NCI-H2107 (cell line): ENCODE measurements at regions not wholly inside any gene's neighbourhood (a gene's known extent, or its start where the extent isn't known, plus 50 kb on each side); places are given as distances from the start of the nearest gene placed in this dataset.
A peak's percentile ranks its signal among the peaks of the same experiment; 100 is the strongest.

Source experiments
- DNase-seq: peaks from one replicate; lab custom pipeline; 2025; lab: John Stamatoyannopoulos, UW

DNA sequence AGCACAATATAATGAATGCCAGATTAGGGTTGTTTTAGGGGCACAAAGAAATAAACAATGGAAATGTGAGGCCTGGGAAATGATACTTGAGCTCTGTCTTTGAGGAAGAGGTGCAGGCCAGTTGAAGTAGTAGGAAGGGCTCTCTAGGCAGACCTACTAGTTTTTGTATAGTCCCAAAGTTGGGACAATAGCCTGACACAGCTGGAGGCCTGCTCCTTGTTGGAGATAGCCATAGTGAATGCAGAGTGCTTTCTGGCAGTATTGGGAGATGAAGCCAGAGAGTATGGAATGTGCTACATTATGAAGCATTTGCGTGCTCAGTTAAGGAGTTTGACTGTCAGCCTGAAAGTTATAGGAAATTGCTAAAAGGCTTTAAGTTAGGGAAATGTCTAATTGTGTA is 251.2 kb upstream of the ZPLD1 start:
- DNase-seq: no peak

DNA sequence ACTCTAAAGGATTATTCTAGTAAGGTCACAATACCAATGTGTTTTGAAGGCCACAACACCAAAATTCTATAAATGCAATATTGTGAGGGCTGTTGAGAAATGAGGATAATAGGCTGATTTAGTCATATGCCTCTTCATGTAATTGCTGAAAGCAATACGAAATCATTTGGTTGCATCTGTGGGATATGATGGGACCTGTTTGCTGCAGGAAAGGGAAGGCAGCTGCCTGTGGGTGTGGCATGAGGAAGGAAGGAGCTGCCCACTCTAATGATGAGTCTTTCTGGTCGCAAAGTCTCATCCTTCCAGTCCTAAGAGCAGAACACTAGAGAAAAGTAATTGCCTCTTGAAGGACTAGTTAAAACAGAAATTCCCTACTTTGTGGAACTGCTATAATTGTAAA is 245.3 kb upstream of the ZPLD1 start:
- no peak for DNase-seq

DNA sequence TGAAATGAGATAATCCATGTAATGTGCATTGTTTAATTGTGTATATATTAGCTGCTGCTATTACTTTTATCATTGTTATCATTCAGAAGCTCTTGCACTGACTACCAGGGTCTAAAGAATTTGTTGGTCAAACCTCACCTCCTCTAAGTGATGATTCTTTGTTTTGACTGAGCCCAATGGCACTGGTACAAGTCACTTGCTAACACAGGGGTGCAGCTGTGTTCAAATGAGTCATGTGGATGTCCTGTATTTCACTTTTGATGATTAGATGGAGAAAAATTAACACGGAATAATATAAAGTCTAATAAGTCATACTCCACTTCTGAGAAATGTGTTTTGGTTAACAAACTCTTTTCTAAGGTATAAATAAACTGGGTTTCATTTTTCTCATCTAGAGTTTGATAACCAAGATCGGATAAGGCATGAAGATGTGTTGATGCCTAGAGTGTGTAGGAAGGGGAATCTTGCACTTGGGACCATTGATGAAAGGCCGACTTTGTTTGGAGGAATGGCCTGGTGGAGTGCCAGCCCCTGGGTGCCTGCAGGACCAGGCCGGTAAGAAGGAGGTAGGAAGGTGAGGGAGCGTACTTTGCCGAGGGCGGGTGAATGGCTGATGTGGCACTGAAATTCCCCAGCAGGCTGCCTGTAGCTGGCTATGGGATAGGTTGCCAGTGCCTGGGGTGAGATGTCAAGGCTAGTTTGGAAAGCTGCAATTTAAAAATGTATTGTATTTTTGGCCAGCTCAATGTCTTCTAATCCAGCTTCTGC is 244.7 kb upstream of the ZPLD1 start:
- no peak for DNase-seq

DNA sequence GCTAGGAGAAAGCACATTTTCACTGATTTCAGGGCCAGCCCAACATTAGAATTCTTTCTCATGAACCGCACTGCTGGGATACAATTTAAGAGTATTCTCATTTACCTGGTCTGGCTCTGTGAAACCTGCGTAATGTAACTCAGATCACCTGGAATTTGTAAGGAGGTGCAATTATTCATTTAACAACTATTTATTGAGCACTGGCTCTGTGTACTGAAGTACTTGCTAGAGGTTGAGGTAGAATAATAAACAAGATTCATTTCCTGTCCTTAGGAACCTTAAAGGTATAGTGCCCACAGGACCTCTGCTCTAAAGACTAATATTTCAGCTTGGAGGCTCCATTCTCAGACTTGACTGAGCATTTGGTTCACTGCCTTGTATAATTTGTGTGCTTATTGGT is 242.2 kb upstream of the ZPLD1 start:
- DNase-seq: no peak

DNA sequence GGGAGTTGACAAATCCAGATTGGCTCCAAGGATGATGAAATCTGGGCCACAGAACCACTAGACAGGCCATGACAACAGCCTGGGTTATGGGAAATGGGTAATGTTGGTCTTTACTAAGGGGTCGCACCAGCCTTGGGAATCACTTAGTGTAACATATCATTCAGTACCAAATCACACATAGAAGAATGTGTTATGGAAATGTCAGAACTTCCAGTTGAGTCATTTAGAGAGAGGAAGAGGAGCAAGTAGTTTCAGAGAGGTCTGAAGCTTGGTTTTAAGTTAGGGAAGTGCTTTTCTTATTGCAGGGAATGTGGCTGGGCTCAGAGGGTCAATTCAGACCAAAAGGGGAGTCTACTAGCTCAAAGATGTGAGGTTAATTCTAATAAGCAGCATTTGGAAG is 241.6 kb upstream of the ZPLD1 start:
- DNase-seq: no peak

DNA sequence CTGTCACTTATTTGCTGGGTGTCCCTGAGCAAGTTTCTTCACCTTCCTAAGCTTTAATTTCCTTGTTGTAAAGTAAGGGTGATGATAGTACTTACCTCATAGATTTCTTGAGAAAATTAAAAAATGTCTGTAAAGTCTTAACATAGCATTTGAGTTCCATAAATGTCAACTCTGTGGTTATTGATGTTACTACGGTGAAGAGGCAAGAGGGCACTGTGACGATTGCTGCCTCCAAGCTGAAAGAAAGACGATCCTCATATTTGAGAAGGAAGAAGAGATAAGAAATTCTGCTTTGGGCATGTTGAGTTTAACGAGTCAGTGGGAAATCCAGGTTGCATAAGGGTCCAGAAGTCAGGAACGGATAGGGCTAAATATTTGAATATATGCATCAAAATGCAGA is 240.8 kb upstream of the ZPLD1 start:
- DNase-seq: no peak

DNA sequence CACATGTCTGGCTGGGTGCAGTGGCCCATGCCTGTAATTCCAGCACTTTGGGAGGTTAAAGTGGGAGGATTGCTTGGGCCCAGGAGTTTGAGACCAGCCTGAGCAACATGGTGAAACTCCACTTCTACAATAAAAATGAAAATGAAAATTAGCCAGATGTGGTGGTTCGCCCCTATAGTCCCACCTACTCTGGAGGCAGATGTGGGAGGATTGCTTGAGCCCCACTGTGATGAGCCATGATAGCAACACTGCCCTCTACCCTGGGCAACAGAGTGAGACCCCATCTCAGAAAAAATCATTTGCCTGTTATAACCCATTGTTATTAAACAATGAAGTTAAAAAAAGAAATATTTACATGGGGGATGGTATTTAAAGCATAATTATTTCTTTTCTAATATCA is 240.1 kb upstream of the ZPLD1 start:
- no peak for DNase-seq

DNA sequence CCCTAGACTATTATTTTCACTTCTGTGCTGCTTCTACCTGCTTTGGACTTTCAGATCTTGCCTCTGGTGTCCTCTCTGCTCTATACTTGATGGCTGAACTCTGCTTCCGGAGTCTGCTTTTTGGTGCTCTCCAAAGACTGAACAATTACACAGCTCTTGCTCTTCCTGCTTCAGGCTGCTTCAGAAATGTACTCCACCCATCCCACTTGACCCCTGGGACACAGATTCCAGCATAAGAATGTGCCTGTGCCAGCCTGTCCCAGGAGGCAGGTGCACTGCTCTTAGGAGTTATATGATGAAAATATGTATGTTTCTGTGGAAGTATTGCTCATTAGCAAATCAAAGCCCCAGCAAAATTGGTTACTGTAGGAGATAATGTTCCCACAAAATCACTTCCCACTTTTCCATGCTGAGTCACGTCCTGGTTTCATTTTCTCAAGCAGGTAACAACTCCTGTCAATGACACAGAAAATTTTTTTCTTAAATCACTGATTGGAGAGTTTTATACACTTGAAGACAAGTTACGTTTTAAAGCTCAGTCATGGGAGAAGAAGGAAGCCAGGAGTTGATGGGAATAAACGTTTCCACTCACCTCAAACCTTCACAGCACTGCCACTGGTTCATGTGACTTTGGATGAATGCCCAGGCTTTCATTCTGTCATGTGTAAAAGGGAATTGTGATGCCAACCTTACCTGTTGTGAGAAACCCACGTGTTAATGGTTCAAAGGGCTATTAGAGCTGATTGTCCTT is 239.4 kb upstream of the ZPLD1 start:
- DNase-seq: no peak

DNA sequence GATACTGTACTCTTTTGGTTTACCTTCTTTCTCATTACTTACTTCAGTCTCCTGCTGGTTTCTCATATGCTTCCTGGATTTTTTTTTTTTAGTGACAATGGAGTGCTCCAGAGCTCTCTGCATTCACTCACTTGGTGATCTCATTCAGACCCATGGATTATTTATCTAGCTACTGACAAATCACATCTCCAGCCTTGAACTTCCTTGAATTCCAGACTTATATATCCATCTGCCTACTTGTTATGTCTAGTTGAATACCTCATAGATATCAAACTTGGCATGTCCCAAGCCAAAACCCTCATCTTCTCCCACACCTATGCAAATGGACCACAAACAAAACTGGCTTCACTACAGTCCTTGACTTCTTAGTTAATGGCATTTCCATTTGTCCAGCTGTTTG is 234.7 kb upstream of the ZPLD1 start:
- no peak for DNase-seq

DNA sequence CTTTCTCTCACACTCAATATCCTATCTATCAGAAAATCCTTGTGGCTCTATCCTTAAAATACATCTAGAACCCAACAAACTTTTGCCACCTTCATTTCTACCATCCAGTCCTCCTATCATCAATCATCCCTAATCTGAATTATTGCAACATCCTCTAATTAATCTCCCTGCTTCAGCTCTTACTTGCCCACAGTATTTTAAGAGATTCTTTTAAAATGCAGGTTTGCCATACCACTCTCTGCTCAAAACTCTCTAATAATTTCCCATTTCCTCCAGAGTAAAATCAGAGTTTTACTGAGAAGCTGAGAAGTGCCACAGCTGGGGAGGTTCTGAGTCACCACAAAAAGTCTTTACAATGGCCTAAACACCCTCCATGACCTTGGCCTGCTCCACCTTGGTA is 234.3 kb upstream of the ZPLD1 start:
- no peak for DNase-seq

DNA sequence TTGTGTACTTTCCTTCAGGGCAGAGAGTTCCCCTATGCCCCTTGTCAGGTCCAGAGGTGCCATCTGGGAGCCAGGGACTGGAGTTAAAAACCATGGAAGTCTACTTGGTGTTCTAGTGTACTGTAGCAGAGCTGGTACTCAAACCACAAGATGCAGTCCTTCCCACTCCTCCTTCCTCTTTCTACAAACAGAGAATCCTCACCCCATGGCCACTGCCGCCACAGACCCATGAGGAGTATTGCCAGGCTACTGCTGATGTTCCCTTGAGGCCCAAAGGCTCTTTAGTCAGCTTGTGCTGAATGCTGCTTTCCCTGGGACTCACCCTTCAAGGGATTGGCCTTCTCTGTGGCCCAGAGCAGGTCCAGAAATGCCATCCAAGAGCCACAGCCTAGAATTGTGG is 229.2 kb upstream of the ZPLD1 start:
- DNase-seq: no peak

DNA sequence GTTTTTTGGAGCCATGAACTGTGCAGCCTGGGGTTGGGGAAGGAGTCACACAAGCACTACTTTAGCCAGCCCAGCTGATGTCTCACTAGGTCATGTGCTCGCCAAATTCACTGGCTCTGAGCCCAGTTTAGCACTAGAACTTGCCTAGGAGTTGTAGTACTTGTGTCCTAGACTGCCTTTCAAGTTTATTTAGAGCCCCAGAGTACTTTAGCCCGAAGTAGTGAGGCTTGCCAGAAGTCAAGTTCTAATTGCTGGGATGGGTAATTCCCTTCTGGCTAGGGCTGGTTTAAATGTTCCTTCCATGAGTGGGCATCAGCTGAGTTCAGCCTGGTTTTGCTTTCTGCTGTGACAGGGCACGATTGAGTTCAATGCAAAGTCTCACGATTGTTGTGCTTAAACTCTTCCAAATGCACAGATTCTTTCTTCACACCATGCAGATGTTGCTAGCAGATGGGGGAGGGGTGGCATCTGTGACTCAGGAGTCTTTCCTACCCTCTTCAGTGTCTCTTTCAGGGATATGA is 228.2 kb upstream of the ZPLD1 start:
- DNase-seq: no peak

DNA sequence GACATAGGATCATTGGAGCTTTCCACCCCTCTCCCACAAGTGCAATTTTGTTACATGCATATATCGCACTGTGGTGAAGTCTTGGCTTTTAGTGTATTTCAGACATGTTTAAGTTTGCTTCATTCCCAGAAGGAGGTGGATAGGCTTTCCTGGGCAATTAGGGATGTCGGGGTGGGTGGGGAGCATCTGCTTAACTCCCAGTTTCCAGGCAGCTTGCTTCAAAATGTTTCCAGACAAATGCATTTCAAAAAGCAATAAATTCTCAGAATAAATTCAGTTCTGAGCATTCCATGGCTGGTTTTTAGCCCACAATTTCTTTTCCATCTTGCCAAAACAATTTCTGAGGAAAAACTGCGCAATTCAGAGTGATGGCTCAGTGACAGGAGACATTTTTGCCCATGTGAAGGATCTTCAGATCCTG is 227.7 kb upstream of the ZPLD1 start:
- DNase-seq: no peak

DNA sequence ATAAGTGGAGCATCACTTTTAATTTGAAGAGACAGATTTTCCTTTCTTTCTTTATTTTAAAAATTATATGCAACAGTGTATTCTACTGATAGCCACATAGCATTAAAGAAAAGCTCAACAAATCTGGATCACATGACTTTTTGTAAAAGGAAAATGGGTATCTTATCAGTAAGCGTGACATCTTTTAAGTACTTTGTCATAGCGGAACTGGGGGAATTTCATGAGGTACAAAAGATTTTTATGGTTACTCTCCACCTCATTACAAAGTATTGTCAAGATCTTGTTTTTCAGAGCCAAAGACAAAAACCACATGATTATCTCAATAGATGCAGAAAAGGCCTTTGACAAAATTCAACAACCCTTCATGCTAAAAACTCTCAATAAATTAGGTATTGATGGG is 219.6 kb upstream of the ZPLD1 start:
- DNase-seq: no peak

DNA sequence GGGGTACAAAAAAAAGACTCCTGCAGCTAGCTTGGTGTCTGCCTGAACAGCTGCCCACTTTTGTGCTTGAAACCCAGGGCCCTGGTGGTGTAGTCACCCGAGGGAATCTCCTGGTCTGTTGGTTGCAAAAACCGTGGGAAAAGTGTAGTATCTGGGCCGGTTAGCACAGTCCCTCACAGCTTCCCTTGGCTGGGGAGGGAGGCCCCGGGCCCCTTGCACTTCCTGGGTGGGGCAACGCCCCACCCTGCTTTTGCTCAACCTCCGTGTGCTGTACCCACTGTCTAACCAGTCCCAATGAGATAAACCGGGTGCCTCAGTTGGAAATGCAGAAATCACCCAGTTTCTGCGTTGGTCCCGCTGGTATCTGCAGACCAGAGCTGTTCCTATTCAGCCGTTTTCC is 211.7 kb upstream of the ZPLD1 start:
- no peak for DNase-seq

DNA sequence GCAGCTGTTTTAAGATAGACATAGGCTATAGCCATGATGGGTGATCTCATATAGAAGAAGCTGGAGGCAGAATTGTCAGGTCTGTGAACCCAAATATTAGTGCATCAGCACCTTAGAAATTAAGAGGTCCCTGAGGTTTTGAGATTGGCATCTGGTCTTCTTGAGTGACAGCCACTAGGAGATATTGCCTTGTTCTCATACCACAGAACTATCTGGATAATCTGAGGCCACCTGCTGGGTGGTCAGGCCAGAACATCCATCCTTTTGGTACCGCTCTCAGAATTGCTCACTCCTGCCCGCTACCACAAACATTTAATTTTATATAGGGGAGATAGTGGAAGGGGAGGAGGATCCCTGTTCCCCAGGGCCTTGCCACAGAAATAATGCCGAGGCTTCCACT is 210.6 kb upstream of the ZPLD1 start:
- no peak for DNase-seq

DNA sequence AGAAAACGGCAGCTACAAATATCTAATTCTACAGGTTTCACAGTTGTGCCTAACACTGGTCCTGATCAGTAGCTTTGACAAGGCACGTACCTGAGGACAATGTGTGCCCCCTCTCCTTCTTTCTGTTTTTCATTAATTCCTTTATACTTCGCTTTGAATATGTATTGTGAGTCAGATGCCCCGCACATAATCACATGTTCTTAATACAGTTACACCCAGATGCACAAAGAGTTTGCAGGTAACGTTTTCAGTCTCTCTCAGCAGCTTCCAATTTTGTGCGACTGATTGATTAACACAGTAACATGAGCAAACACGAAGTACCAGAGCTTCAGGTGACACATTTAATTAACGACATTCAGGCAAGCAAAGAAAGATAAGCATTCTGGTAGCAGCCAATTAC is 209.8 kb upstream of the ZPLD1 start:
- no peak for DNase-seq

DNA sequence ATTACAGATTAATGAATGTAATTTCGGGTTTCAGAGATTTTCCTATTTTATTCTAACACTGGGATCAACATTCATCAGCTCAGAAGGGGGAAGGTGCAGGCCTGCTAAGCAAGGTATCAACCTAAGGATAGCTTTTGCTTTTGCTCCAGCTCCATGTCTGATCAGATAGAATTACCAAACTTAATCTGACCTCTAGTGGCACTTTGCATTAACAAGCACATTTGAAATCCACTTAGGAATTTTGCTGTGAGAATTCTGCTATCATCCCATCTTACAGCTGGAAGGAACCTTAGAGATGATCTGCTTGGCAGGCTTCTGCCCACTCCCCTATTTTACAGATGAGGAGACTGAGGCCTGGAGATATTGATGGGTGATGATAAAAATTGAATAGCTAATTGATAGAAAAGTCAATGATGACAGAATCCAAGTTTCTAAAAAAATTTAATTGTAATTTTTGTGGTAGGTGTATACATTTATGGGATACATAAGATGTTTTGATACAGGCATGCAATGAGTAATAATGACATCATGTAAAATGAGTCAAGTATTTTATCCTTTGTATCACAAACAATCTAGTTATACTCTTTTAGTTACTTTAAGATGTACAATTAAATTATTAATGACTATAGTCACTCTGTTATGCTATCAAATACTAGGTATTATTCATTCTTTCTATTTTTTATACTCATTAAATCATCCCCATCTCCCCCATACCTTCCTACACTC is 209.2 kb upstream of the ZPLD1 start:
- no peak for DNase-seq

DNA sequence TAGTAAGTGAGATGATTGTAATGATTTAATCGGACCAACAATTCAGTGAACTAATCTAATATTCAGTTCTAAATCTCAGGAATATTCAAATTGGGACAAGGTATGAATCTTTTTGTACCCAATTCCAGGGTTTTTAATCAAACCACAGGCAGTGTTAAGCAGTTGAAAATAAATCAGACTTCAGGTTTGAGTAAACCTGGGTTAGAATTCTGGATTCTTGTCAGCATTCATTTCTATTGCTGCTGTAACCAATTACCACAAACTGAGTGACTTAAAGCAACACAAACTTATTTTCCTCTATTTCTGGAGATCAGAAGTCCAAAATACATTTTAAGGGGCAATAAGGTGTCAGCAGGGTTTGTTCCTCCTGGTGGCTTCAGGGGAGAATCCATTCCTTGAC is 208.4 kb upstream of the ZPLD1 start:
- DNase-seq: no peak

DNA sequence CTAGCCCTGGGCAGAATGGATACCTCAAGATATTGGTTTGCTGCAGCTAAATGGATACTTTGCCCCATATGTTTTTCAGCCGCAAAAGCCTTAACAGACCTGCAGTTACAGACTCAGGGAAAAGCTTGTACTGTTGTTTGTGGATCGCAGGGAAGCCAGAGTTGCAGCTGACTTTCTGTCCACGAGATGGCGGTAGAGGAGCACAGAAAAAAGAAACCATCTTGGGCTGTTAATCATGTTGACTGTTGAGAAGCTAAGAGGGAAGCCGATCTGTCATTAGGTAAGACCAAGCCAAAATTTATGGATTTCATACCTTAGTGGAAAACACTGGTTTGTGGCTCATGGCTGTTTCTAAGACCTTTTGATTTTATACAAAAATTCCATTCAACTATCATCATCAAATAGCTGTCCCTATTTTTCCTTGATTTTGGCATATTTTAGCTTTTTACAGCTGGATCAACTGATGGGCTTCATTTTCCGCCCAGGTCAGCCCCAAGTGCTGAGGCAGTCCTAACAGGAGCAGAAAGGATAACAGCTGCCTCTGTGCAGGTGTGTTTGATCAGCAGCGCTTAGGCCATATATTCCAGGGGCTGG is 205.7 kb upstream of the ZPLD1 start:
- DNase-seq: peak; percentile 57

DNA sequence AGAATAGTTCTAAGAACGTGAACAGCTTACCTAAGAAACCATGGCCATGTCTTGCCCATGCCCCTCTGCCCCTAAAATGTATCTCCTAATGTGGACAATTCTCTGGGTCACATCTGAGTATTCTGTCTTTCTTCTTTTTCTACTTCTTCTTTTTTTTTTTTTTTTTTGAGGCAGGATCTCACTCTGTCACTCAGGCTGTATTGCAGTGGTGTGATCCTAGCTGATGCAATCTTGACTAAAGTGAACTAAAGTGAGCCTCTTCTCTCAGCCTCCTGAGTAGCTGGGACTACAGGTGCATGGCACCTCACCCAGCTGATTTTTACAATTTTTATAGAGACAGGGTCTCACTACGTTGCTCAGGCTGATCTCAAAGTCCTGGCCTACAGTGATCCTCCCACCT is 204.8 kb upstream of the ZPLD1 start:
- DNase-seq: no peak

DNA sequence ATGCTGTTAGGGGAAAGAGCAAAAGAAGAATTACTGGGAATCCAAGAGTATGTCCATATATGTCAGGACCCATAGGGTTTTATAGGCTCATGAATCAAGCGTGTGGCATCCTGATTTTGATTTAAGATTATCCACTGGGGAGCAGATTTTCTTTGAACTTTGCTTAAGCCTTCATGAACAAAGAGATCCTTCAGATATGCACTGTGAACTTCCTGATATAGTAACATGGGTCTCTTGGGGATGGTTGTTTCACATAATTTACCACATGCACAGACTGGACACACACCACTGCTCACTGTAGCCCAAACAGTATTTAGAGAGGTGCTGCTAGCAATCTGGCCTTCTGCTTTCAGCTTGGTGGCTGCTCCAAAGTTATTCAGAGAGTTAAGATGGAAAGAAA is 200.9 kb upstream of the ZPLD1 start:
- no peak for DNase-seq

DNA sequence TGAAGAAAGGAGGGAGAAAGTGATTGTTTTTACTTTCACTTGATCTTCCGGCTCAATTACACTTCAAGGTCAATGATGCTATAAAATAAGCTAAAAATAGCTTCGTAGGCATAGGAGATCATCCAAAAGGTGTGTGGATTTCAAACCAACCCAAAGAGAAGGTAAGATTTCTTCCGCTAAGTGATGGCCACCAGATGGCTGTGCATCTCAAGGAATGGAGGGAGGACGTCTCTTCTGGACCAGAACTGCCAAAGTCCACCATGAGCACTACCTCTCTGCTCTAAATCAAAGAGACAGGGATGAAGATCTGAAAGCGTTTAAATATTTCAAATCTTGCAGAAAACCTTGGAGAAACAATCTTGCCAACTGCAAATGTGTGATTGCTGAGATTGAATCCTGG is 199.1 kb upstream of the ZPLD1 start:
- no peak for DNase-seq
